CD4-positive, alpha-beta T cell treated with Interleukin-4 for 4 hours (primary cell): ENCODE measurements at regions not wholly inside any gene's neighbourhood (a gene's known extent, or its start where the extent isn't known, plus 50 kb on each side); places are given as distances from the start of the nearest gene placed in this dataset.
"Not testable (repeated sequence)": the region's sequence is repeated elsewhere in the genome, so short reads cannot be mapped to it uniquely, and the experiment has no call there.

Source experiments
- DNase-seq: peaks from one replicate; pipeline ENCODE4 v3.0.0-alpha.2; 2020

GRCh38 chr10:91091780-91092179, 128.7 kb upstream of the PCGF5 start:
- no peak for DNase-seq

GRCh38 chr10:91096274-91096673, 124.2 kb upstream of the PCGF5 start:
- no peak for DNase-seq

GRCh38 chr10:91097313-91097712, 123.2 kb upstream of the PCGF5 start:
- no peak for DNase-seq

- not testable (repeated sequence) for DNase-seq
These were observed 122.4 kb upstream of the PCGF5 start for GRCh38 chr10:91098021-91098420.

- DNase-seq, result no peak
These were observed 116.9 kb upstream of the PCGF5 start for GRCh38 chr10:91103384-91104192.

GRCh38 chr10:91104193-91105041, 116.0 kb upstream of the PCGF5 start:
- no peak for DNase-seq

- no peak for DNase-seq
These were observed 115.2 kb upstream of the PCGF5 start for GRCh38 chr10:91105269-91105668.

- no peak for DNase-seq
These were observed 111.6 kb upstream of the PCGF5 start for GRCh38 chr10:91108820-91109219.

GRCh38 chr10:91111060-91111459, 109.4 kb upstream of the PCGF5 start:
- no peak for DNase-seq

GRCh38 chr10:91115618-91116390, 104.7 kb upstream of the PCGF5 start:
- no peak for DNase-seq

- DNase-seq, result no peak
These were observed 103.0 kb upstream of the PCGF5 start for GRCh38 chr10:91117505-91117904.

- DNase-seq, result no peak
These were observed 100.1 kb upstream of the PCGF5 start for GRCh38 chr10:91120348-91120747.

GRCh38 chr10:91123261-91123660, 97.2 kb upstream of the PCGF5 start:
- no peak for DNase-seq

GRCh38 chr10:91124016-91124415, 96.4 kb upstream of the PCGF5 start:
- DNase-seq, result no peak

GRCh38 chr10:91126471-91126870, 94.0 kb upstream of the PCGF5 start:
- DNase-seq, result no peak

- DNase-seq, result no peak
These were observed 93.0 kb upstream of the PCGF5 start for GRCh38 chr10:91127341-91128082.

GRCh38 chr10:91135113-91135512, 85.3 kb upstream of the PCGF5 start:
- DNase-seq, result no peak

- DNase-seq, result no peak
These were observed 83.3 kb upstream of the PCGF5 start for GRCh38 chr10:91137011-91137643.

GRCh38 chr10:91137822-91138221, 82.6 kb upstream of the PCGF5 start:
- no peak for DNase-seq

GRCh38 chr10:91140995-91141549, 79.4 kb upstream of the PCGF5 start:
- no peak for DNase-seq

GRCh38 chr10:91144961-91145360, 75.5 kb upstream of the PCGF5 start:
- DNase-seq, result no peak

- DNase-seq, result no peak
These were observed 74.3 kb upstream of the PCGF5 start for GRCh38 chr10:91146146-91146545.
